ENCODE measurements at regions not wholly inside any gene's neighbourhood (a gene's known extent, or its start where the extent isn't known, plus 50 kb on each side); places are given as distances from the start of the nearest gene placed in this dataset.

DNA sequence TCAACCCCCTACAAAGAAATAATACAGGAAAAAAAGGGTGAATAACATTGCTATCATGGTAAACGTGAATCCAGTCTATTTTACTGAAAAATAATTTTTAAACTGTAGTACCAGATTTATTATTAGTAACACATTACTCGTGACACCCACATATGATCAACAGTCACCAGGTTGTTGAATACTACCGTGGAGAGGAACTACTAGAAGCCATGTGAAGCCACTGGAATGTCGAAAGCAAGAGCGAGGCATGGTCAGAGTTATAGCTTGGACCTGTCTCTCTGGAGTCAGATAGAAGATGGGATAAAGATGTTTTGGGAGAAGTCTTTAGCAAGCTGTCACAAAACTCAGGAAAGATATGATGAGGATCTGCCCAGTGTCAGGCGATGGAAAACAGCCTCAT lies 63.2 kb upstream of the EPB41L3 start:
- TF ChIP-seq, protein P1, sequence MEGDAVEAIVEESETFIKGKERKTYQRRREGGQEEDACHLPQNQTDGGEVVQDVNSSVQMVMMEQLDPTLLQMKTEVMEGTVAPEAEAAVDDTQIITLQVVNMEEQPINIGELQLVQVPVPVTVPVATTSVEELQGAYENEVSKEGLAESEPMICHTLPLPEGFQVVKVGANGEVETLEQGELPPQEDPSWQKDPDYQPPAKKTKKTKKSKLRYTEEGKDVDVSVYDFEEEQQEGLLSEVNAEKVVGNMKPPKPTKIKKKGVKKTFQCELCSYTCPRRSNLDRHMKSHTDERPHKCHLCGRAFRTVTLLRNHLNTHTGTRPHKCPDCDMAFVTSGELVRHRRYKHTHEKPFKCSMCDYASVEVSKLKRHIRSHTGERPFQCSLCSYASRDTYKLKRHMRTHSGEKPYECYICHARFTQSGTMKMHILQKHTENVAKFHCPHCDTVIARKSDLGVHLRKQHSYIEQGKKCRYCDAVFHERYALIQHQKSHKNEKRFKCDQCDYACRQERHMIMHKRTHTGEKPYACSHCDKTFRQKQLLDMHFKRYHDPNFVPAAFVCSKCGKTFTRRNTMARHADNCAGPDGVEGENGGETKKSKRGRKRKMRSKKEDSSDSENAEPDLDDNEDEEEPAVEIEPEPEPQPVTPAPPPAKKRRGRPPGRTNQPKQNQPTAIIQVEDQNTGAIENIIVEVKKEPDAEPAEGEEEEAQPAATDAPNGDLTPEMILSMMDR (IDR thresholded peaks at IDR 0.05), result no peak
- no peak for TF ChIP-seq POLR2A (IDR thresholded peaks at IDR 0.05)

Measured in upper lobe of left lung (tissue), 4 donors.